Gastroesophageal sphincter (tissue), 4 donors: ENCODE measurements at regions not wholly inside any gene's neighbourhood (a gene's known extent, or its start where the extent isn't known, plus 50 kb on each side); places are given as distances from the start of the nearest gene placed in this dataset.

Experiments
- ATAC-seq: fragments of 150-250 bp; one replicate; pipeline ENCODE4 v1.9.1; 2016; ENCODE audit warnings: mild to moderate bottlenecking, moderate library complexity
- H3K27ac ChIP-seq, 4 donors: fragments of 200-600 bp; sonication (generic) in 3 of 4; 1 replicate in 3 of 4; 2 replicates in 1 of 4; pipeline ENCODE4 v1.5.1; 2016 to 2019
- H3K27me3 ChIP-seq: fragments of 200-600 bp; sonication (generic); one replicate; pipeline ENCODE4 v1.5.1; 2019
- H3K36me3 ChIP-seq, 2 donors: fragments of 200-600 bp; sonication (generic); one replicate each; pipeline ENCODE4 v1.5.1; 2019; ENCODE audit warnings: control low read depth in 1 of 2
- H3K4me1 ChIP-seq, 3 donors: fragments of 200-600 bp; sonication (generic); 1 replicate in 2 of 3; 2 replicates in 1 of 3; pipeline ENCODE4 v1.5.1; 2016 to 2019; ENCODE audit warnings: control low read depth in 2 of 3
- H3K4me3 ChIP-seq, 2 donors: fragments of 200-600 bp; sonication (generic); one replicate each; pipeline ENCODE4 v1.5.1; 2019; ENCODE audit warnings: mild to moderate bottlenecking in 1 of 2, moderate library complexity in 1 of 2
- H3K9me3 ChIP-seq, 3 donors: fragments of 200-600 bp; sonication (generic); one replicate each; pipeline ENCODE4 v1.5.1; 2017 to 2019; ENCODE audit warnings: control low read depth in 2 of 3
- EP300 ChIP-seq: sonication (generic); formaldehyde crosslinking; IDR thresholded peaks from one replicate; pipeline ENCODE4 v1.6.1; 2017; ENCODE audit warnings: antibody characterized with exemption, mild to moderate bottlenecking
- POLR2A ChIP-seq, 2 donors: fragments of 450-650 bp; IDR thresholded peaks; one replicate each; pipeline ENCODE4 v1.6.1; 2017; ENCODE audit warnings: antibody characterized with exemption in 2 of 2, mild to moderate bottlenecking in 2 of 2, moderate library complexity in 1 of 2
- POLR2AphosphoS5 ChIP-seq: sonication (generic); formaldehyde crosslinking; IDR thresholded peaks from one replicate; pipeline ENCODE4 v1.6.1; 2017; ENCODE audit warnings: antibody characterized with exemption
- WGBS, 2 donors: methylation state at CpG; one replicate each; pipeline ENCODE4 v1.1.5; 2018; ENCODE audit warnings: low coverage in 1 of 2; 5-methylcytosine and 5-hydroxymethylcytosine counted together
- TF ChIP-seq, protein P1 (sequence below), 4 experiments: fragments of 200-600 bp in 2 of 4; fragments of 450-650 bp in 2 of 4; sonication (generic) in 1 of 4; IDR thresholded peaks; one replicate each; pipeline ENCODE4 v1.5.1; 2017 to 2019; ENCODE audit warnings: antibody characterized with exemption in 4 of 4, mild to moderate bottlenecking in 2 of 4, moderate library complexity in 2 of 4

DNA sequence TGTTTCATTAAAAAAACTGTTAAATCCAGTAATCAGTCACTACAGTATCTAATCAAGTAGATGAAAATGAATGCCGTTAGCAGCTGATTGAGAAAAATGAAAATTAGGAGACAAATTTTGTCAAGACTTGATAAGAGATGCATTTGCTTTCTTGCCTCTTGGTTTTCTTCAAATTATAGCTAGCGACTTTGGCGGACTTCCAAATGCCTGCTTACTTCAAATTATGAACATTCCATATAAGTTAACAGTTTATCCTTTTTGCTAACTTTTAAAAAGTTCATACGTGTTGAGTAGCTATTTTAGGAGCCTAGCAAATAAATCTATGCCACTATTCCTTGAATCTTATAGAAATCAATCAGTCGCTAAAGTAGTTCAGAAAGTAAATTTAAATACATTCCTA is 58.8 kb downstream of the PPP4R3C start:
- Histone ChIP-seq H3K36me3 (no peaks in the 10 kb centered on the region), H3K27ac (no peak overlapping the region), H3K4me1 (no peaks in the 10 kb centered on the region), H3K4me3 (no peak overlapping the region), H3K9me3 (no peaks in the 10 kb centered on the region), H3K27me3 (no peaks in the 10 kb centered on the region)
- WGBS, 2 donors = 48 to 73% methylated on average over 5 of the region's 5 CpGs
- ATAC-seq = no peak
- TF ChIP-seq, protein P1, sequence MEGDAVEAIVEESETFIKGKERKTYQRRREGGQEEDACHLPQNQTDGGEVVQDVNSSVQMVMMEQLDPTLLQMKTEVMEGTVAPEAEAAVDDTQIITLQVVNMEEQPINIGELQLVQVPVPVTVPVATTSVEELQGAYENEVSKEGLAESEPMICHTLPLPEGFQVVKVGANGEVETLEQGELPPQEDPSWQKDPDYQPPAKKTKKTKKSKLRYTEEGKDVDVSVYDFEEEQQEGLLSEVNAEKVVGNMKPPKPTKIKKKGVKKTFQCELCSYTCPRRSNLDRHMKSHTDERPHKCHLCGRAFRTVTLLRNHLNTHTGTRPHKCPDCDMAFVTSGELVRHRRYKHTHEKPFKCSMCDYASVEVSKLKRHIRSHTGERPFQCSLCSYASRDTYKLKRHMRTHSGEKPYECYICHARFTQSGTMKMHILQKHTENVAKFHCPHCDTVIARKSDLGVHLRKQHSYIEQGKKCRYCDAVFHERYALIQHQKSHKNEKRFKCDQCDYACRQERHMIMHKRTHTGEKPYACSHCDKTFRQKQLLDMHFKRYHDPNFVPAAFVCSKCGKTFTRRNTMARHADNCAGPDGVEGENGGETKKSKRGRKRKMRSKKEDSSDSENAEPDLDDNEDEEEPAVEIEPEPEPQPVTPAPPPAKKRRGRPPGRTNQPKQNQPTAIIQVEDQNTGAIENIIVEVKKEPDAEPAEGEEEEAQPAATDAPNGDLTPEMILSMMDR (IDR thresholded peaks at IDR 0.05) = no peak
- TF ChIP-seq EP300 = no peak
- no peak for TF ChIP-seq POLR2A (IDR thresholded peaks at IDR 0.05)
- no peak for TF ChIP-seq POLR2AphosphoS5

DNA sequence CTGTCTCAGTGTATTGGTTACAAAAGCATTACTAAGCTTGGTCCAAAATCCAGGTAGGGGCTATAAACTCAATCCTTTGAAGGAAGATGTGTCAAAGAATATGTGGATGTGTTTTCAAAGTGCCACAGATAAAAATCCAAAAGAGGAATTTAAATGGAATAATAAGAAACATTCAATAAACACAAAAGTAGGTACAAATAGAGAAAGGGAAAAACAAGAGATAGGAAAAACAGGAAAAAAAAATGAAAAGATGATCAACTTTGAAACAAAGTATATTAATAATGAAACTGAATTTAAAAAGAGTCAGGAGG is 64.0 kb downstream of the PPP4R3C start:
- no peaks in the 10 kb centered on the region for H3K4me1 ChIP-seq
- no peaks in the 10 kb centered on the region for H3K9me3 ChIP-seq
- no peak for TF ChIP-seq EP300
- no peak for TF ChIP-seq POLR2A (IDR thresholded peaks at IDR 0.05)
- TF ChIP-seq, protein P1 (IDR thresholded peaks at IDR 0.05) = no peak
- no peak for TF ChIP-seq POLR2AphosphoS5
- no peak overlapping the region for H3K4me3 ChIP-seq
- no peaks in the 10 kb centered on the region for H3K27me3 ChIP-seq
- H3K27ac ChIP-seq = no peak overlapping the region
- ATAC-seq = no peak
- no peaks in the 10 kb centered on the region for H3K36me3 ChIP-seq

DNA sequence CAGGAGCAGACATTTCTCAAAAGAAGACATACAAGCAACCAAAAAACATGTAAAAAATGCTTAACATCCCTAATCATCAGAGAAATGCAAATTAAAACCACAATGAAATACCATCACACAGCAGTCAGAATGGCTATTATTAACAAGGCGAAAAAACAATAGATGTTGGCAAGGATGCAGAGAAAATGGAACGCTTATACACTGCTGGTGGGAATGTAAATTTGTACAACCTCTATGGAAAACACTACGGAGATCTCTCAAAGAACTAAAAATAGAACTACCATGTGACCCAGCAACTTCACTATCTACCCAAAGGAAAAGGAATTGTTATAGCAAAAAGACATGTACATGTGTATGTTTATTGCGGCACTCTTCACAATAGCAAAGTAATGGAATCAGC is 71.5 kb downstream of the PPP4R3C start:
- Histone ChIP-seq H3K27me3 (no peaks in the 10 kb centered on the region), H3K9me3 (no peaks in the 10 kb centered on the region), H3K4me3 (no peak overlapping the region), H3K4me1 (no peaks in the 10 kb centered on the region), H3K36me3 (no peaks in the 10 kb centered on the region), H3K27ac (no peak overlapping the region)
- 49 to 73% methylated on average over 3 to 4 of the region's 4 CpGs for WGBS, 2 donors
- no peak for ATAC-seq
- TF ChIP-seq EP300 = no peak
- no peak for TF ChIP-seq POLR2A (IDR thresholded peaks at IDR 0.05)
- TF ChIP-seq, protein P1 (IDR thresholded peaks at IDR 0.05) = no peak
- TF ChIP-seq POLR2AphosphoS5 = no peak

DNA sequence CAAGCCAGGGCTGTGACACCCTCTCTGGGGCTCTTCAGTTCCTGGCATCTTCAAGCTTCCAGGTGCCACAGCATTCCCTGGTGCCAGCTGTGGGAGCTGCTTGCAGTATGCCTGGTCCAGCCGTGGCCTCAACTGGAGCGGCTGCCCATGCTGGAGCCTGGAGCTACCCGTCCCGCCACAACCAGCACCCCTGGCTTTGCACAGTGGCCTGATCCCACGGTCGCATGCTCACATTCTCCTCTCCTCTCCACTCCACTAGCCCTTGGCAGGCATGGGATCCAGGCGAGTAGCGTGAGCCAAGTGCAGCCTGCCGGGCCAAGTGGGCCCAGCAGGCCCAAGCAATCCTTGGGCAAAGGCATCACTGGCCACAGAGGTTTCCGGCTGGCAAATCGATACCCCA is 81.7 kb downstream of the PPP4R3C start:
- Histone ChIP-seq H3K9me3 (no peaks in the 10 kb centered on the region), H3K27ac (no peak overlapping the region), H3K36me3 (no peaks in the 10 kb centered on the region), H3K4me1 (no peaks in the 10 kb centered on the region), H3K27me3 (no peaks in the 10 kb centered on the region), H3K4me3 (no peak overlapping the region)
- 91% methylated on average over 6 of the region's 11 CpGs; no CpG with 5 or more reads in 1 of the 2 donors for WGBS, 2 donors
- TF ChIP-seq POLR2AphosphoS5 (no peak), POLR2A (IDR thresholded peaks at IDR 0.05) (no peak), EP300 (no peak)
- TF ChIP-seq, protein P1 (IDR thresholded peaks at IDR 0.05) = no peak
- no peak for ATAC-seq

DNA sequence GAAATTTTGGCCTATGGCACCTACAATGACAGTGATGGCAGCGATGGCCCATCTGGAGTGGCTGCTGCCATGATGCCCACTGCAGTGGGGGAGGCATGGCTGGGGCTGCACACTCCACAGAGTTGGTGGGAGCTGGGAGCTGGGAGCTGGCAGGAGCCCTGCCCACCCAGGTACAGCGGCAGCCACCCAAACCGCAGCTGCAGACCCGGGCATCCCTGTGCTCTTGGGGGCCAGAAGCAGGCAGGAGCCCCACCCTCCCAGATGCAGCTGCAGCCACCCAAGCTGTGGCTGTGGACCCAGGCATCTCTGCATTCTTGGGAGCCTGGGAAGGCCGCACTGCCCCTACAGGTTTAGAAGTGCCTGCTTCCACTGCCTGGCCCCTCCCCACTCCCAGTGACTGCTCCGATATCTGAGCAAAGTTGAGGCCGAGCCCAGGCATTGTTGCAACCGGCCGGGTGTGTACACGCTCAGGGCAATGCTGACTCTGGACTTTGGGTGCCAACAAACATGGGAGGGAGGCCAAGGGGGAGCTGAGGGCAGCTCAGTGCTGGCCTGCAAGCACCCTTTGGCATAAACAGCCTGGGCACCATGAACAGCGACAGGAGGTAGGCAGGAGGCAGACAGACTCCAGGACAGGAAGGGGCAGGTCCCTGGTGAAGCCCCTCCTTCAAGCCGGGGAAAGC is 82.8 kb downstream of the PPP4R3C start:
- Histone ChIP-seq H3K9me3 (no peaks in the 10 kb centered on the region), H3K4me1 (no peaks in the 10 kb centered on the region), H3K27me3 (no peaks in the 10 kb centered on the region), H3K4me3 (no peak overlapping the region), H3K36me3 (no peaks in the 10 kb centered on the region), H3K27ac (no peak overlapping the region)
- TF ChIP-seq POLR2A (IDR thresholded peaks at IDR 0.05) (no peak), POLR2AphosphoS5 (no peak), EP300 (no peak)
- TF ChIP-seq, protein P1 (IDR thresholded peaks at IDR 0.05) = no peak
- no peak for ATAC-seq
- 60% methylated on average over 1 of the region's 12 CpGs; no CpG with 5 or more reads in 1 of the 2 donors for WGBS, 2 donors
